SK-N-SH (cell line): ENCODE measurements at regions not wholly inside any gene's neighbourhood (a gene's known extent, or its start where the extent isn't known, plus 50 kb on each side); places are given as distances from the start of the nearest gene placed in this dataset.

Experiments used
- CTCF ChIP-seq: fragments of 200-600 bp; sonication (generic); IDR thresholded peaks from 2 replicates; pipeline ENCODE4 v1.6.1; 2017; ENCODE audit warnings: antibody characterized with exemption, mild to moderate bottlenecking, moderate library complexity
- EZH2phosphoT487 ChIP-seq: fragments of 200-600 bp; sonication (generic); IDR thresholded peaks from 2 replicates; pipeline ENCODE4 v1.6.1; 2017; ENCODE audit warnings: low read depth, mixed run types, mild to moderate bottlenecking, antibody characterized with exemption, moderate library complexity, borderline replicate concordance
- FOXM1 ChIP-seq: IDR thresholded peaks from 2 replicates; pipeline ENCODE4 v1.4.0; 2012; ENCODE audit warnings: low read depth, mild to moderate bottlenecking
- GABPA ChIP-seq: IDR thresholded peaks from 2 replicates; pipeline ENCODE4 v1.4.0; 2012; ENCODE audit warnings: low read depth, mild to moderate bottlenecking
- MXI1 ChIP-seq: IDR thresholded peaks from 2 replicates; pipeline ENCODE4 v1.6.1; 2012; ENCODE audit warnings: mild to moderate bottlenecking, low read depth, low read length, improper control_type of control experiment
- POLR2AphosphoS5 ChIP-seq: IDR thresholded peaks from 2 replicates; pipeline ENCODE4 v1.6.1; 2012; ENCODE audit warnings: low read depth, low read length
- SIN3A ChIP-seq: IDR thresholded peaks from 2 replicates; pipeline ENCODE4 v1.6.1; 2012; ENCODE audit warnings: low read depth, mild to moderate bottlenecking, low read length, moderate library complexity, borderline replicate concordance
- ZBTB33 ChIP-seq: IDR thresholded peaks from 2 replicates; pipeline ENCODE4 v1.4.0; 2012; ENCODE audit warnings: low read depth, borderline replicate concordance
- TF ChIP-seq, protein P1 (sequence below): IDR thresholded peaks from 2 replicates; pipeline ENCODE4 v1.6.1; 2012; ENCODE audit warnings: mild to moderate bottlenecking, low read depth, low read length, moderate library complexity

GRCh38 chr13:73520566-73521289 lies 461.9 kb downstream of the KLF5 start:
- TF ChIP-seq MXI1: no peak
- no peak for TF ChIP-seq CTCF
- TF ChIP-seq, protein P1, sequence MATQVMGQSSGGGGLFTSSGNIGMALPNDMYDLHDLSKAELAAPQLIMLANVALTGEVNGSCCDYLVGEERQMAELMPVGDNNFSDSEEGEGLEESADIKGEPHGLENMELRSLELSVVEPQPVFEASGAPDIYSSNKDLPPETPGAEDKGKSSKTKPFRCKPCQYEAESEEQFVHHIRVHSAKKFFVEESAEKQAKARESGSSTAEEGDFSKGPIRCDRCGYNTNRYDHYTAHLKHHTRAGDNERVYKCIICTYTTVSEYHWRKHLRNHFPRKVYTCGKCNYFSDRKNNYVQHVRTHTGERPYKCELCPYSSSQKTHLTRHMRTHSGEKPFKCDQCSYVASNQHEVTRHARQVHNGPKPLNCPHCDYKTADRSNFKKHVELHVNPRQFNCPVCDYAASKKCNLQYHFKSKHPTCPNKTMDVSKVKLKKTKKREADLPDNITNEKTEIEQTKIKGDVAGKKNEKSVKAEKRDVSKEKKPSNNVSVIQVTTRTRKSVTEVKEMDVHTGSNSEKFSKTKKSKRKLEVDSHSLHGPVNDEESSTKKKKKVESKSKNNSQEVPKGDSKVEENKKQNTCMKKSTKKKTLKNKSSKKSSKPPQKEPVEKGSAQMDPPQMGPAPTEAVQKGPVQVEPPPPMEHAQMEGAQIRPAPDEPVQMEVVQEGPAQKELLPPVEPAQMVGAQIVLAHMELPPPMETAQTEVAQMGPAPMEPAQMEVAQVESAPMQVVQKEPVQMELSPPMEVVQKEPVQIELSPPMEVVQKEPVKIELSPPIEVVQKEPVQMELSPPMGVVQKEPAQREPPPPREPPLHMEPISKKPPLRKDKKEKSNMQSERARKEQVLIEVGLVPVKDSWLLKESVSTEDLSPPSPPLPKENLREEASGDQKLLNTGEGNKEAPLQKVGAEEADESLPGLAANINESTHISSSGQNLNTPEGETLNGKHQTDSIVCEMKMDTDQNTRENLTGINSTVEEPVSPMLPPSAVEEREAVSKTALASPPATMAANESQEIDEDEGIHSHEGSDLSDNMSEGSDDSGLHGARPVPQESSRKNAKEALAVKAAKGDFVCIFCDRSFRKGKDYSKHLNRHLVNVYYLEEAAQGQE: no peak
- no peak for TF ChIP-seq SIN3A
- no peak for TF ChIP-seq FOXM1
- no peak for TF ChIP-seq POLR2AphosphoS5
- no peak for TF ChIP-seq EZH2phosphoT487
- no peak for TF ChIP-seq ZBTB33
- TF ChIP-seq GABPA: no peak
